H9 (cell line): ENCODE measurements at regions not wholly inside any gene's neighbourhood (a gene's known extent, or its start where the extent isn't known, plus 50 kb on each side); places are given as distances from the start of the nearest gene placed in this dataset.

Experiments used
- DNase-seq: peaks from one replicate; pipeline ENCODE4 v3.0.0-alpha.2; 2017
- H2AFZ ChIP-seq: one replicate; pipeline ENCODE4 v1.6.1; 2013; ENCODE audit warnings: mild to moderate bottlenecking, low read length, control low read depth, moderate library complexity
- H2AK5ac ChIP-seq: 2 replicates; pipeline ENCODE4 v1.6.1; 2013; ENCODE audit warnings: low read length, control low read depth, mixed read lengths; ENCODE audit not compliant: insufficient read length
- H2BK120ac ChIP-seq: one replicate; pipeline ENCODE4 v1.6.1; 2013; ENCODE audit warnings: low read depth, mild to moderate bottlenecking, low read length, control low read depth, inconsistent platforms; ENCODE audit not compliant: poor library complexity, severe bottlenecking
- H2BK12ac ChIP-seq: 2 replicates; pipeline ENCODE4 v1.6.1; 2013; ENCODE audit warnings: low read length, control low read depth, mixed read lengths, low read depth; ENCODE audit not compliant: insufficient read length
- H2BK15ac ChIP-seq: 2 replicates; pipeline ENCODE4 v1.6.1; 2013; ENCODE audit warnings: low read depth, low read length, control low read depth
- H2BK20ac ChIP-seq: one replicate; pipeline ENCODE4 v1.6.1; 2013; ENCODE audit warnings: low read depth, mild to moderate bottlenecking, low read length, control low read depth, inconsistent platforms; ENCODE audit not compliant: poor library complexity, severe bottlenecking
- H2BK5ac ChIP-seq: 2 replicates; pipeline ENCODE4 v1.6.1; 2013; ENCODE audit warnings: low read length, control low read depth, mixed read lengths; ENCODE audit not compliant: insufficient read length
- H3K14ac ChIP-seq: 2 replicates; pipeline ENCODE4 v1.6.1; 2013; ENCODE audit warnings: low read length, control low read depth; ENCODE audit not compliant: insufficient read depth
- H3K18ac ChIP-seq: 2 replicates; pipeline ENCODE4 v1.6.1; 2013; ENCODE audit warnings: low read depth, mild to moderate bottlenecking, mixed read lengths, low read length, control low read depth; ENCODE audit not compliant: insufficient read length
- H3K23ac ChIP-seq: 2 replicates; pipeline ENCODE4 v1.6.1; 2013; ENCODE audit warnings: low read length, control low read depth, mixed read lengths, low read depth; ENCODE audit not compliant: insufficient read length
- H3K23me2 ChIP-seq: 2 replicates; pipeline ENCODE4 v1.6.1; 2013; ENCODE audit warnings: low read depth, mild to moderate bottlenecking, mixed read lengths, low read length, control low read depth; ENCODE audit not compliant: insufficient read length, poor library complexity, severe bottlenecking
- H3K27ac ChIP-seq: 2 replicates; pipeline ENCODE4 v1.5.1; 2013; ENCODE audit warnings: low read length, control low read depth, mixed read lengths, low read depth; ENCODE audit not compliant: insufficient read length
- H3K27me3 ChIP-seq: 2 replicates; pipeline ENCODE4 v1.6.1; 2013; ENCODE audit warnings: low read length, control low read depth, inconsistent platforms; ENCODE audit not compliant: insufficient read depth
- H3K4ac ChIP-seq: 2 replicates; pipeline ENCODE4 v1.6.1; 2013; ENCODE audit warnings: low read depth, mild to moderate bottlenecking, control low read depth, inconsistent platforms, low read length, moderate library complexity
- H3K4me1 ChIP-seq: 2 replicates; pipeline ENCODE4 v1.6.1; 2013; ENCODE audit warnings: low read length, control low read depth, inconsistent platforms; ENCODE audit not compliant: insufficient read depth
- H3K4me2 ChIP-seq: 2 replicates; pipeline ENCODE4 v1.6.1; 2013; ENCODE audit warnings: low read length, control low read depth, mixed read lengths; ENCODE audit not compliant: insufficient read length, insufficient read depth
- H3K56ac ChIP-seq: 2 replicates; pipeline ENCODE4 v1.6.1; 2013; ENCODE audit warnings: low read depth, mild to moderate bottlenecking, mixed read lengths, low read length, control low read depth; ENCODE audit not compliant: insufficient read length
- H3K79me1 ChIP-seq: 2 replicates; pipeline ENCODE4 v1.6.1; 2013; ENCODE audit warnings: low read depth, mild to moderate bottlenecking, moderate library complexity, low read length, control low read depth, inconsistent platforms; ENCODE audit not compliant: insufficient read depth, poor library complexity, severe bottlenecking
- H3K79me2 ChIP-seq: 2 replicates; pipeline ENCODE4 v1.6.1; 2013; ENCODE audit warnings: low read length, control low read depth, inconsistent platforms; ENCODE audit not compliant: insufficient read depth
- H3K9ac ChIP-seq: 2 replicates; pipeline ENCODE4 v1.6.1; 2013; ENCODE audit warnings: low read length, control low read depth, mixed read lengths; ENCODE audit not compliant: insufficient read length; ENCODE audit errors: extremely low read depth
- H3K9me3 ChIP-seq: one replicate; pipeline ENCODE4 v1.6.1; 2013; ENCODE audit warnings: low read depth, low read length, inconsistent platforms; ENCODE audit not compliant: control insufficient read depth
- H3T11ph ChIP-seq: one replicate; pipeline ENCODE4 v1.6.1; 2013; ENCODE audit warnings: mild to moderate bottlenecking, low read length, control low read depth, inconsistent platforms
- H4K20me1 ChIP-seq: one replicate; pipeline ENCODE4 v1.6.1; 2013; ENCODE audit not compliant: control insufficient read depth, insufficient read length, insufficient read depth
- H4K5ac ChIP-seq: 2 replicates; pipeline ENCODE4 v1.6.1; 2013; ENCODE audit warnings: low read depth, mild to moderate bottlenecking, mixed read lengths, low read length, control low read depth; ENCODE audit not compliant: insufficient read length
- H4K8ac ChIP-seq: replicated peaks from 2 replicates; pipeline ENCODE4 v1.6.1; 2013; ENCODE audit warnings: low read length, control low read depth, mixed read lengths, low read depth; ENCODE audit not compliant: insufficient read length
- H4K91ac ChIP-seq: 2 replicates; pipeline ENCODE4 v1.6.1; 2013; ENCODE audit warnings: low read depth, mild to moderate bottlenecking, moderate library complexity, mixed read lengths, low read length, control low read depth; ENCODE audit not compliant: insufficient read length
- H3K27ac Mint-ChIP-seq, 3 experiments: 2 replicates in 2 of 3; 3 replicates in 1 of 3; pipeline ENCODE4 v1.8.0; 2020 to 2021; ENCODE audit warnings: mixed read lengths in 3 of 3, mild to moderate bottlenecking in 1 of 3, moderate library complexity in 1 of 3
- H3K27me3 Mint-ChIP-seq: 2 replicates; pipeline ENCODE4 v1.8.0; 2021; ENCODE audit warnings: low read depth, mild to moderate bottlenecking, moderate library complexity, mixed read lengths
- H3K36me3 Mint-ChIP-seq, 3 experiments: 2 replicates in 2 of 3; 3 replicates in 1 of 3; pipeline ENCODE4 v1.8.0; 2020 to 2021; ENCODE audit warnings: low read depth in 3 of 3, mixed read lengths in 3 of 3; ENCODE audit not compliant: insufficient read depth in 1 of 3
- H3K4me1 Mint-ChIP-seq, 2 experiments: 2 replicates each; pipeline ENCODE4 v1.8.0; 2020; ENCODE audit warnings: mixed read lengths in 2 of 2
- H3K4me3 Mint-ChIP-seq, 2 experiments: 2 replicates in 1 of 2; 3 replicates in 1 of 2; pipeline ENCODE4 v1.8.0; 2020 to 2021; ENCODE audit warnings: mild to moderate bottlenecking in 2 of 2, mixed read lengths in 2 of 2, moderate library complexity in 1 of 2
- H3K9me3 Mint-ChIP-seq, 2 experiments: 2 replicates in 1 of 2; 3 replicates in 1 of 2; pipeline ENCODE4 v1.8.0; 2020; ENCODE audit warnings: mild to moderate bottlenecking in 2 of 2, mixed read lengths in 2 of 2, moderate library complexity in 1 of 2
- WGBS: extraction: QIAGEN DNeasy Blood & Tissue Kit; methylation state at CpG from one replicate; pipeline ENCODE4 v1.1.7; 2013; ENCODE audit warnings: missing lambda C conversion rate, low lambda C conversion rate, mixed read lengths; ENCODE audit not compliant: insufficient read length; ENCODE audit errors: extremely low coverage; 5-methylcytosine and 5-hydroxymethylcytosine counted together
- TF ChIP-seq, protein P1 (sequence below): fragments of 200-600 bp; sonication (generic); conservative IDR thresholded peaks from 3 replicates; pipeline ENCODE4 v1.8.0; 2021; ENCODE audit warnings: antibody characterized with exemption, mild to moderate bottlenecking

DNA sequence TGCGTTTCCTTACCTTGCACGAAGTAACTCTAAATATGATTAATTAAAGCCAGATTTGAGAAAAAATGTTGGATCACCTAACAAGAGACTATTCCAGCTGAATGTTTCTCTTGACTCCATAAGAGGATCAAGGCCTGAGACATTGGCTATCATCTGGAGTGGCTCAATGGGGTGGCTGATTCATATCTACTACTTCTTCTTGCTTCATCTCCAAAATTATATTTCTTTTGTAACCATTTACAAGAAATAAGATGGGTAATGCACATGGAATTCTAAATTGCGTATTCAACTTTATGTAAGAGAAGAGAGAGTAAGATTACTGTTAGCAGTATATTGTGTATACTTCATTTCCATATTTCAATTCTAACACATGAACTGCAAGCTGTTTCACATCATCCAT lies 819.0 kb upstream of the EYS start:
- WGBS, result no CpG with 5 or more reads among the region's 3 CpGs
- TF ChIP-seq, protein P1, sequence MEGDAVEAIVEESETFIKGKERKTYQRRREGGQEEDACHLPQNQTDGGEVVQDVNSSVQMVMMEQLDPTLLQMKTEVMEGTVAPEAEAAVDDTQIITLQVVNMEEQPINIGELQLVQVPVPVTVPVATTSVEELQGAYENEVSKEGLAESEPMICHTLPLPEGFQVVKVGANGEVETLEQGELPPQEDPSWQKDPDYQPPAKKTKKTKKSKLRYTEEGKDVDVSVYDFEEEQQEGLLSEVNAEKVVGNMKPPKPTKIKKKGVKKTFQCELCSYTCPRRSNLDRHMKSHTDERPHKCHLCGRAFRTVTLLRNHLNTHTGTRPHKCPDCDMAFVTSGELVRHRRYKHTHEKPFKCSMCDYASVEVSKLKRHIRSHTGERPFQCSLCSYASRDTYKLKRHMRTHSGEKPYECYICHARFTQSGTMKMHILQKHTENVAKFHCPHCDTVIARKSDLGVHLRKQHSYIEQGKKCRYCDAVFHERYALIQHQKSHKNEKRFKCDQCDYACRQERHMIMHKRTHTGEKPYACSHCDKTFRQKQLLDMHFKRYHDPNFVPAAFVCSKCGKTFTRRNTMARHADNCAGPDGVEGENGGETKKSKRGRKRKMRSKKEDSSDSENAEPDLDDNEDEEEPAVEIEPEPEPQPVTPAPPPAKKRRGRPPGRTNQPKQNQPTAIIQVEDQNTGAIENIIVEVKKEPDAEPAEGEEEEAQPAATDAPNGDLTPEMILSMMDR, result no peak

More for the DNA sequence above, 819.0 kb upstream of the EYS start:
- no peaks in the 10 kb centered on the region for H4K20me1 ChIP-seq
- Mint-ChIP-seq H3K4me1 (no peaks in the 10 kb centered on the region), H3K27ac (no peak overlapping the region), H3K9me3 (peaks cover 0 to 4% of the 10 kb centered on the region in 2 experiments; a peak in 2 of 5 replicates), H3K27me3 (no peaks in the 10 kb centered on the region; the same call in 1 of the 2 replicates), H3K36me3 (no peaks in the 10 kb centered on the region), H3K4me3 (no peak overlapping the region)
- no peak overlapping the region for H3K4ac ChIP-seq
- H2AK5ac ChIP-seq, result no peak overlapping the region
- H3K23me2 ChIP-seq, result no peaks in the 10 kb centered on the region
- H3K14ac ChIP-seq, result no peak overlapping the region
- no peak overlapping the region for H2BK12ac ChIP-seq
- no peak for DNase-seq
- no peak overlapping the region for H4K8ac ChIP-seq
- no peaks in the 10 kb centered on the region for H3K27me3 ChIP-seq
- no peak overlapping the region for H2BK15ac ChIP-seq
- no peak overlapping the region for H3K4me2 ChIP-seq
- no peaks in the 10 kb centered on the region for H3K4me1 ChIP-seq
- H2BK20ac ChIP-seq, result no peak overlapping the region
- H4K5ac ChIP-seq, result no peak overlapping the region
- H4K91ac ChIP-seq, result no peak overlapping the region
- H3K27ac ChIP-seq, result no peak overlapping the region
- H3K9ac ChIP-seq, result no peak overlapping the region
- H3K23ac ChIP-seq, result no peak overlapping the region
- H2BK120ac ChIP-seq, result no peak overlapping the region
- H3K56ac ChIP-seq, result no peak overlapping the region
- no peaks in the 10 kb centered on the region for H3K79me2 ChIP-seq
- no peak overlapping the region for H3T11ph ChIP-seq
- no peaks in the 10 kb centered on the region for H3K79me1 ChIP-seq
- no peak overlapping the region for H3K18ac ChIP-seq
- no peaks in the 10 kb centered on the region for H3K9me3 ChIP-seq
- no peak overlapping the region for H2BK5ac ChIP-seq
- no peak overlapping the region for H2AFZ ChIP-seq
